Natural killer cell (primary cell): ENCODE measurements at regions not wholly inside any gene's neighbourhood (a gene's known extent, or its start where the extent isn't known, plus 50 kb on each side); places are given as distances from the start of the nearest gene placed in this dataset.

Experiments used
- ATAC-seq, 3 donors: fragments of 150-1000 bp in 2 of 3; fragments of 200-7000 bp in 1 of 3; cut with Tn5 transposase; 1 replicate in 1 of 3; 2 replicates in 2 of 3; pipeline ENCODE4 v1.10.0; 2021; ENCODE audit warnings: mild to moderate bottlenecking in 2 of 3, moderate library complexity in 2 of 3
- DNase-seq, 2 donors: peaks; one replicate each; pipeline versions ENCODE4 v3.0.0 to v3.0.0-alpha.2; 2013 to 2021; ENCODE audit warnings: mixed read lengths in 1 of 2
- H3K27ac ChIP-seq: one replicate; pipeline ENCODE4 v1.5.1; 2013; ENCODE audit warnings: mild to moderate bottlenecking, low read length
- H3K27me3 ChIP-seq: one replicate; pipeline ENCODE4 v1.6.1; 2013; ENCODE audit warnings: low read length; ENCODE audit not compliant: control insufficient read depth, insufficient read depth
- H3K36me3 ChIP-seq: one replicate; pipeline ENCODE4 v1.6.1; 2013; ENCODE audit warnings: low read length; ENCODE audit not compliant: control insufficient read depth, insufficient read depth
- H3K4me1 ChIP-seq: one replicate; pipeline ENCODE4 v1.6.1; 2013; ENCODE audit warnings: low read length; ENCODE audit not compliant: control insufficient read depth, insufficient read depth
- H3K4me3 ChIP-seq: one replicate; pipeline ENCODE4 v1.5.1; 2013; ENCODE audit warnings: low read length
- H3K9me3 ChIP-seq: one replicate; pipeline ENCODE4 v1.6.1; 2013; ENCODE audit warnings: low read length; ENCODE audit not compliant: control insufficient read depth, insufficient read depth
- H3K27ac Mint-ChIP-seq, 2 donors: one replicate each; pipeline ENCODE4 v1.8.0; 2022; ENCODE audit warnings: mild to moderate bottlenecking in 2 of 2, mixed read lengths in 2 of 2, moderate library complexity in 1 of 2
- H3K27me3 Mint-ChIP-seq, 2 donors: one replicate each; pipeline ENCODE4 v1.8.0; 2022; ENCODE audit warnings: low read depth in 2 of 2, mixed read lengths in 2 of 2
- H3K36me3 Mint-ChIP-seq: one replicate; pipeline ENCODE4 v1.8.0; 2022; ENCODE audit warnings: mixed read lengths
- H3K4me1 Mint-ChIP-seq, 2 donors: one replicate each; pipeline ENCODE4 v1.8.0; 2022; ENCODE audit warnings: mixed read lengths in 2 of 2
- H3K4me3 Mint-ChIP-seq: one replicate; pipeline ENCODE4 v1.8.0; 2022; ENCODE audit warnings: mild to moderate bottlenecking, moderate library complexity, mixed read lengths
- H3K9me3 Mint-ChIP-seq, 2 donors: one replicate each; pipeline ENCODE4 v1.8.0; 2022; ENCODE audit warnings: mixed read lengths in 2 of 2
- CTCF ChIP-seq: fragments of 200-600 bp; IDR thresholded peaks from one replicate; pipeline ENCODE4 v1.8.0; 2022; ENCODE audit warnings: antibody characterized with exemption
- WGBS: methylation state at CpG from one replicate; pipeline ENCODE4 v1.1.7; 2013; ENCODE audit warnings: missing lambda C conversion rate; ENCODE audit not compliant: insufficient coverage; 5-methylcytosine and 5-hydroxymethylcytosine counted together
- intact Hi-C: fragments of 100-400 bp; cut with micrococcal nuclease; formaldehyde crosslinking; loops from one replicate; pipeline ENCODE4 v1.14.2; 2022

GRCh38 chr18:66271962-66272361 is 331.9 kb downstream of the CDH19 start:
- Mint-ChIP-seq H3K4me3 (no peak overlapping the region), H3K27me3 (no peaks in the 10 kb centered on the region), H3K36me3 (peaks cover 17% of the 10 kb centered on the region), H3K9me3 (peaks cover 12 to 27% of the 10 kb centered on the region in 2 donors), H3K27ac (no peak overlapping the region), H3K4me1 (no peaks in the 10 kb centered on the region)
- ATAC-seq, result no peak
- intact Hi-C loops, result no loop called here
- DNase-seq, result no peak
- no peak for TF ChIP-seq CTCF
- H3K4me1 ChIP-seq, result no peaks in the 10 kb centered on the region
- no peaks in the 10 kb centered on the region for H3K36me3 ChIP-seq
- whole genome bisulfite sequencing, result 79% methylated on average over 2 of the region's 4 CpGs
- no peak overlapping the region for H3K4me3 ChIP-seq
- H3K9me3 ChIP-seq, result peaks cover 6% of the 10 kb centered on the region
- no peak overlapping the region for H3K27ac ChIP-seq
- no peaks in the 10 kb centered on the region for H3K27me3 ChIP-seq

- H3K36me3 ChIP-seq, result no peaks in the 10 kb centered on the region
- H3K4me3 Mint-ChIP-seq, result no peak overlapping the region
- peaks cover 17 to 28% of the 10 kb centered on the region in 2 donors for H3K9me3 Mint-ChIP-seq
- no peaks in the 10 kb centered on the region for H3K27me3 ChIP-seq
- DNase-seq (no peak), ATAC-seq (no peak)
- H3K27me3 Mint-ChIP-seq, result no peaks in the 10 kb centered on the region
- no peaks in the 10 kb centered on the region for H3K4me1 ChIP-seq
- no peaks in the 10 kb centered on the region for H3K9me3 ChIP-seq
- no peak overlapping the region for H3K27ac Mint-ChIP-seq
- H3K36me3 Mint-ChIP-seq, result peaks cover 14% of the 10 kb centered on the region
- no peaks in the 10 kb centered on the region for H3K4me1 Mint-ChIP-seq
- no peak for TF ChIP-seq CTCF
- no peak overlapping the region for H3K27ac ChIP-seq
- no peak overlapping the region for H3K4me3 ChIP-seq
- intact Hi-C loops, result no loop called here
- WGBS, result no CpG with 5 or more reads among the region's 2 CpGs
Measured at GRCh38 chr18:66264130-66264529, 339.8 kb downstream of the CDH19 start.

- ATAC-seq, result no peak
- no peak for TF ChIP-seq CTCF
- Histone ChIP-seq H3K9me3 (no peaks in the 10 kb centered on the region), H3K36me3 (no peaks in the 10 kb centered on the region), H3K27me3 (no peaks in the 10 kb centered on the region), H3K27ac (no peak overlapping the region), H3K4me3 (no peak overlapping the region), H3K4me1 (no peaks in the 10 kb centered on the region)
- Mint-ChIP-seq H3K4me1 (no peaks in the 10 kb centered on the region), H3K36me3 (no peaks in the 10 kb centered on the region), H3K9me3 (peaks cover 15 to 19% of the 10 kb centered on the region in 2 donors), H3K4me3 (no peak overlapping the region), H3K27me3 (no peaks in the 10 kb centered on the region), H3K27ac (no peak overlapping the region)
- intact Hi-C loops, result no loop called here
- WGBS, result 96% methylated on average over 5 of the region's 5 CpGs
- no peak for DNase-seq
Measured at GRCh38 chr18:66254121-66254520, 349.8 kb downstream of the CDH19 start.

- no CpG with 5 or more reads among the region's 1 CpG for WGBS
- TF ChIP-seq CTCF, result no peak
- Histone ChIP-seq H3K27ac (no peak overlapping the region), H3K9me3 (no peaks in the 10 kb centered on the region), H3K4me3 (no peak overlapping the region), H3K36me3 (no peaks in the 10 kb centered on the region), H3K27me3 (no peaks in the 10 kb centered on the region), H3K4me1 (no peaks in the 10 kb centered on the region)
- Mint-ChIP-seq H3K4me1 (no peaks in the 10 kb centered on the region), H3K27ac (no peak overlapping the region), H3K4me3 (no peak overlapping the region), H3K36me3 (no peaks in the 10 kb centered on the region), H3K9me3 (peaks cover 10 to 17% of the 10 kb centered on the region in 2 donors), H3K27me3 (no peaks in the 10 kb centered on the region)
- no peak for DNase-seq
- intact Hi-C loops, result no loop called here
- no peak for ATAC-seq
Measured at GRCh38 chr18:66252703-66253102, 351.2 kb downstream of the CDH19 start.
